Liver (tissue), 8 donors: ENCODE measurements at regions not wholly inside any gene's neighbourhood (a gene's known extent, or its start where the extent isn't known, plus 50 kb on each side); places are given as distances from the start of the nearest gene placed in this dataset.

Source experiments
- DNase-seq: peaks from one replicate; pipeline ENCODE4 v3.0.0-alpha.2; 2017; ENCODE audit warnings: low spot score
- H3K27ac ChIP-seq, 2 donors: one replicate each; pipeline ENCODE4 v1.7.0; 2013; ENCODE audit warnings: inconsistent platforms in 2 of 2, low read length in 2 of 2, control low read depth in 1 of 2, low read depth in 1 of 2, mild to moderate bottlenecking in 1 of 2
- H3K27me3 ChIP-seq, 4 donors: one replicate each; pipeline versions ENCODE4 v1.6.1 to v1.7.0; 2013; ENCODE audit warnings: low read length in 3 of 4, inconsistent platforms in 1 of 4, mild to moderate bottlenecking in 1 of 4, moderate library complexity in 1 of 4; ENCODE audit not compliant: control insufficient read depth in 4 of 4, insufficient read depth in 4 of 4
- H3K36me3 ChIP-seq, 4 donors: one replicate each; pipeline versions ENCODE4 v1.6.1 to v1.7.0; 2013; ENCODE audit warnings: low read length in 3 of 4, mild to moderate bottlenecking in 3 of 4, low read depth in 1 of 4, moderate library complexity in 1 of 4; ENCODE audit not compliant: control insufficient read depth in 4 of 4, insufficient read depth in 3 of 4
- H3K4me1 ChIP-seq, 4 donors: one replicate each; pipeline versions ENCODE4 v1.6.1 to v1.7.0; 2013; ENCODE audit warnings: low read length in 3 of 4, mild to moderate bottlenecking in 3 of 4, moderate library complexity in 1 of 4; ENCODE audit not compliant: control insufficient read depth in 4 of 4, insufficient read depth in 4 of 4
- H3K4me3 ChIP-seq, 3 donors: one replicate each; pipeline versions ENCODE4 v1.6.1 to v1.7.0; 2013; ENCODE audit warnings: low read length in 3 of 3, control low read depth in 1 of 3, low read depth in 1 of 3, mild to moderate bottlenecking in 1 of 3
- H3K9ac ChIP-seq, 2 donors: one replicate each; pipeline ENCODE4 v1.7.0; 2013; ENCODE audit warnings: low read length in 2 of 2, mild to moderate bottlenecking in 2 of 2, moderate library complexity in 2 of 2, control low read depth in 1 of 2, low read depth in 1 of 2
- H3K9me3 ChIP-seq, 4 donors: one replicate each; pipeline versions ENCODE4 v1.6.1 to v1.7.0; 2013; ENCODE audit warnings: low read length in 3 of 4; ENCODE audit not compliant: control insufficient read depth in 4 of 4
- EGR1 ChIP-seq, 2 donors: IDR thresholded peaks; 2 replicates each; pipeline ENCODE4 v1.6.1; 2016 to 2018; ENCODE audit warnings: antibody characterized with exemption in 2 of 2, low read depth in 2 of 2
- FOXA1 ChIP-seq: IDR thresholded peaks from 2 replicates; pipeline ENCODE4 v1.6.1; 2016; ENCODE audit warnings: antibody characterized with exemption
- FOXA2 ChIP-seq: IDR thresholded peaks from 2 replicates; pipeline ENCODE4 v1.6.1; 2016; ENCODE audit warnings: antibody characterized with exemption
- GABPA ChIP-seq, 2 donors: IDR thresholded peaks in 1 of 2; conservative IDR thresholded peaks in 1 of 2; 2 replicates each; pipeline ENCODE4 v1.6.1; 2016; ENCODE audit warnings: antibody characterized with exemption in 2 of 2, mild to moderate bottlenecking in 1 of 2, moderate library complexity in 1 of 2
- HNF4A ChIP-seq, 2 donors: conservative IDR thresholded peaks; 2 replicates each; pipeline ENCODE4 v1.6.1; 2016; ENCODE audit warnings: antibody characterized with exemption in 2 of 2, mild to moderate bottlenecking in 2 of 2
- HNF4G ChIP-seq: IDR thresholded peaks from 2 replicates; pipeline ENCODE4 v1.6.1; 2016; ENCODE audit warnings: antibody characterized with exemption
- JUND ChIP-seq, 2 donors: IDR thresholded peaks; 2 replicates each; pipeline ENCODE4 v1.6.1; 2016; ENCODE audit warnings: antibody characterized with exemption in 2 of 2
- MAX ChIP-seq: IDR thresholded peaks from 2 replicates; pipeline ENCODE4 v1.6.1; 2016; ENCODE audit warnings: antibody characterized with exemption
- NR2F2 ChIP-seq: IDR thresholded peaks from 2 replicates; pipeline ENCODE4 v1.6.1; 2016; ENCODE audit warnings: antibody characterized with exemption
- RAD21 ChIP-seq, 2 donors: IDR thresholded peaks; 2 replicates each; pipeline ENCODE4 v1.6.1; 2016; ENCODE audit warnings: antibody characterized with exemption in 2 of 2, mild to moderate bottlenecking in 2 of 2
- RXRA ChIP-seq, 2 donors: IDR thresholded peaks; 2 replicates each; pipeline ENCODE4 v1.6.1; 2017 to 2018; ENCODE audit warnings: antibody characterized with exemption in 2 of 2, mild to moderate bottlenecking in 1 of 2
- SP1 ChIP-seq: IDR thresholded peaks from 2 replicates; pipeline ENCODE4 v1.6.1; 2018; ENCODE audit warnings: antibody characterized with exemption, mild to moderate bottlenecking
- TAF1 ChIP-seq: conservative IDR thresholded peaks from 2 replicates; pipeline ENCODE4 v1.6.1; 2016; ENCODE audit warnings: antibody characterized with exemption, mild to moderate bottlenecking
- YY1 ChIP-seq: IDR thresholded peaks from 2 replicates; pipeline ENCODE4 v1.6.1; 2016; ENCODE audit warnings: antibody characterized with exemption, mild to moderate bottlenecking
- WGBS: extraction: QIAGEN DNeasy Blood & Tissue Kit; methylation state at CpG from one replicate; pipeline ENCODE4 v1.1.7; 2013; 5-methylcytosine and 5-hydroxymethylcytosine counted together
- TF ChIP-seq, protein P1 (sequence below): IDR thresholded peaks from 2 replicates; pipeline ENCODE4 v1.6.1; 2016; ENCODE audit warnings: antibody characterized with exemption
- TF ChIP-seq, protein P2 (sequence below): IDR thresholded peaks from 2 replicates; pipeline ENCODE4 v1.6.1; 2016; ENCODE audit warnings: antibody characterized with exemption
- TF ChIP-seq, protein P3 (sequence below): fragments of 150-350 bp; IDR thresholded peaks from 2 replicates; pipeline ENCODE4 v1.5.1; 2017; ENCODE audit warnings: improper control_type of control experiment, low read depth, low read length; ENCODE audit not compliant: missing input control
- TF ChIP-seq, protein P4 (sequence below): IDR thresholded peaks from 2 replicates; pipeline ENCODE4 v1.6.1; 2016; ENCODE audit warnings: antibody characterized with exemption, mild to moderate bottlenecking
- donor health status: healthy.
- donor health status: healthy.
- donor health status: healthy.
- donor health status: healthy.
- donor health status: healthy.

GRCh38 chr7:9120331-9120730, 686.9 kb downstream of the NXPH1 start (continued):
- TF ChIP-seq, protein P1, sequence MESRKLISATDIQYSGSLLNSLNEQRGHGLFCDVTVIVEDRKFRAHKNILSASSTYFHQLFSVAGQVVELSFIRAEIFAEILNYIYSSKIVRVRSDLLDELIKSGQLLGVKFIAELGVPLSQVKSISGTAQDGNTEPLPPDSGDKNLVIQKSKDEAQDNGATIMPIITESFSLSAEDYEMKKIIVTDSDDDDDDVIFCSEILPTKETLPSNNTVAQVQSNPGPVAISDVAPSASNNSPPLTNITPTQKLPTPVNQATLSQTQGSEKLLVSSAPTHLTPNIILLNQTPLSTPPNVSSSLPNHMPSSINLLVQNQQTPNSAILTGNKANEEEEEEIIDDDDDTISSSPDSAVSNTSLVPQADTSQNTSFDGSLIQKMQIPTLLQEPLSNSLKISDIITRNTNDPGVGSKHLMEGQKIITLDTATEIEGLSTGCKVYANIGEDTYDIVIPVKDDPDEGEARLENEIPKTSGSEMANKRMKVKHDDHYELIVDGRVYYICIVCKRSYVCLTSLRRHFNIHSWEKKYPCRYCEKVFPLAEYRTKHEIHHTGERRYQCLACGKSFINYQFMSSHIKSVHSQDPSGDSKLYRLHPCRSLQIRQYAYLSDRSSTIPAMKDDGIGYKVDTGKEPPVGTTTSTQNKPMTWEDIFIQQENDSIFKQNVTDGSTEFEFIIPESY: no peak
- no peak for TF ChIP-seq JUND (IDR thresholded peaks at IDR 0.05)
- no peak for TF ChIP-seq MAX

DNA sequence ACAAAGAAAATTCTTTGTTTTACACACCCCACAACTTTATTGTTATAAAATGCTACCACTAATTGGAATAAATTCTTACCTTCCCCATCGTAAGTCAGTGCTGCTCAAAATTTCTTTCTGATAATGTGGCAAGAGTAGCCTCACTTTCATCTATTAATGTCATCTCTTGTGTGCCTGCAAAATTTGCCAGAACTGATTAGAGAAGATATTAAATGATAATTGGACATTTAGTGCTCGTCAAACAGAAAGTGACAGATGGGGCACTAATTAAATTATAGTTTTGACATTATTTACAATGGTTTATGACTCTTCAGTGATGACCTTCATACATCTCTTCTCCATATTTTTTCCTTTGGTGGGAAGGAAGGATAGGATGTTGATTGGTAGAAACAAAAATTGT, 690.9 kb downstream of the NXPH1 start:
- WGBS: 64% methylated on average over 2 of the region's 2 CpGs
- TF ChIP-seq HNF4A (conservative IDR thresholded peaks at IDR 0.05) (no peak), EGR1 (IDR thresholded peaks at IDR 0.05; ENCODE audit: low read depth in 2 of 2) (no peak), GABPA (IDR thresholded peaks at IDR 0.05 in 1 of 2, conservative IDR thresholded peaks at IDR 0.05 in 1 of 2) (no peak), TAF1 (no peak), YY1 (no peak), JUND (IDR thresholded peaks at IDR 0.05) (no peak), NR2F2 (no peak), RAD21 (IDR thresholded peaks at IDR 0.05) (no peak), RXRA (IDR thresholded peaks at IDR 0.05) (no peak)
- TF ChIP-seq, protein P2, sequence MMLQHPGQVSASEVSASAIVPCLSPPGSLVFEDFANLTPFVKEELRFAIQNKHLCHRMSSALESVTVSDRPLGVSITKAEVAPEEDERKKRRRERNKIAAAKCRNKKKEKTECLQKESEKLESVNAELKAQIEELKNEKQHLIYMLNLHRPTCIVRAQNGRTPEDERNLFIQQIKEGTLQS: no peak
- TF ChIP-seq, protein P3, sequence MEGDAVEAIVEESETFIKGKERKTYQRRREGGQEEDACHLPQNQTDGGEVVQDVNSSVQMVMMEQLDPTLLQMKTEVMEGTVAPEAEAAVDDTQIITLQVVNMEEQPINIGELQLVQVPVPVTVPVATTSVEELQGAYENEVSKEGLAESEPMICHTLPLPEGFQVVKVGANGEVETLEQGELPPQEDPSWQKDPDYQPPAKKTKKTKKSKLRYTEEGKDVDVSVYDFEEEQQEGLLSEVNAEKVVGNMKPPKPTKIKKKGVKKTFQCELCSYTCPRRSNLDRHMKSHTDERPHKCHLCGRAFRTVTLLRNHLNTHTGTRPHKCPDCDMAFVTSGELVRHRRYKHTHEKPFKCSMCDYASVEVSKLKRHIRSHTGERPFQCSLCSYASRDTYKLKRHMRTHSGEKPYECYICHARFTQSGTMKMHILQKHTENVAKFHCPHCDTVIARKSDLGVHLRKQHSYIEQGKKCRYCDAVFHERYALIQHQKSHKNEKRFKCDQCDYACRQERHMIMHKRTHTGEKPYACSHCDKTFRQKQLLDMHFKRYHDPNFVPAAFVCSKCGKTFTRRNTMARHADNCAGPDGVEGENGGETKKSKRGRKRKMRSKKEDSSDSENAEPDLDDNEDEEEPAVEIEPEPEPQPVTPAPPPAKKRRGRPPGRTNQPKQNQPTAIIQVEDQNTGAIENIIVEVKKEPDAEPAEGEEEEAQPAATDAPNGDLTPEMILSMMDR: no peak
- no peak for DNase-seq
- Histone ChIP-seq H3K9ac (no peak overlapping the region), H3K4me3 (no peak overlapping the region), H3K27me3 (no peaks in the 10 kb centered on the region), H3K4me1 (no peaks in the 10 kb centered on the region), H3K9me3 (no peaks in the 10 kb centered on the region), H3K36me3 (no peaks in the 10 kb centered on the region), H3K27ac (no peak overlapping the region)

DNA sequence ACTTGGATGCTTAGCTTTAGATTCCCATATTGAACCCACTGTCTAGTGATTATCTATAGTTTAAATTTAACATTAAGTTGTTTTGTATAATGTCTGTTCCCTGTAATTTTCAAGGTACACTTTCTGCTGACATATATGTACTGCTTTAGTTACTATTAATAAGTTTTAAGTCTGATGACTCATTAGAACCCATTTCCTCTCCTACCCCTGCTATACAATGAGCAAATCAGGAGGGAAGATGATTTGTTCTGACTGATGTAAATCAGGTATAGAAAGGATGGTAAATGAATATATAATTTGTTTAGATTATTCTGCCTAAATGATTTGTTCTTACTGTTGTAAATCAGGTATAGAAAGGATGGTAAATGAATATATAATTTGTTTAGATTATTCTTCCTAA, 691.8 kb downstream of the NXPH1 start:
- no peak overlapping the region for H3K9ac ChIP-seq
- H3K27ac ChIP-seq: no peak overlapping the region
- DNase-seq: no peak
- H3K4me1 ChIP-seq: no peaks in the 10 kb centered on the region
- H3K4me3 ChIP-seq: no peak overlapping the region
- H3K9me3 ChIP-seq: no peaks in the 10 kb centered on the region
- H3K27me3 ChIP-seq: no peaks in the 10 kb centered on the region
- no peaks in the 10 kb centered on the region for H3K36me3 ChIP-seq
- TF ChIP-seq FOXA1: no peak
- TF ChIP-seq FOXA2: no peak
- TF ChIP-seq, protein P4, sequence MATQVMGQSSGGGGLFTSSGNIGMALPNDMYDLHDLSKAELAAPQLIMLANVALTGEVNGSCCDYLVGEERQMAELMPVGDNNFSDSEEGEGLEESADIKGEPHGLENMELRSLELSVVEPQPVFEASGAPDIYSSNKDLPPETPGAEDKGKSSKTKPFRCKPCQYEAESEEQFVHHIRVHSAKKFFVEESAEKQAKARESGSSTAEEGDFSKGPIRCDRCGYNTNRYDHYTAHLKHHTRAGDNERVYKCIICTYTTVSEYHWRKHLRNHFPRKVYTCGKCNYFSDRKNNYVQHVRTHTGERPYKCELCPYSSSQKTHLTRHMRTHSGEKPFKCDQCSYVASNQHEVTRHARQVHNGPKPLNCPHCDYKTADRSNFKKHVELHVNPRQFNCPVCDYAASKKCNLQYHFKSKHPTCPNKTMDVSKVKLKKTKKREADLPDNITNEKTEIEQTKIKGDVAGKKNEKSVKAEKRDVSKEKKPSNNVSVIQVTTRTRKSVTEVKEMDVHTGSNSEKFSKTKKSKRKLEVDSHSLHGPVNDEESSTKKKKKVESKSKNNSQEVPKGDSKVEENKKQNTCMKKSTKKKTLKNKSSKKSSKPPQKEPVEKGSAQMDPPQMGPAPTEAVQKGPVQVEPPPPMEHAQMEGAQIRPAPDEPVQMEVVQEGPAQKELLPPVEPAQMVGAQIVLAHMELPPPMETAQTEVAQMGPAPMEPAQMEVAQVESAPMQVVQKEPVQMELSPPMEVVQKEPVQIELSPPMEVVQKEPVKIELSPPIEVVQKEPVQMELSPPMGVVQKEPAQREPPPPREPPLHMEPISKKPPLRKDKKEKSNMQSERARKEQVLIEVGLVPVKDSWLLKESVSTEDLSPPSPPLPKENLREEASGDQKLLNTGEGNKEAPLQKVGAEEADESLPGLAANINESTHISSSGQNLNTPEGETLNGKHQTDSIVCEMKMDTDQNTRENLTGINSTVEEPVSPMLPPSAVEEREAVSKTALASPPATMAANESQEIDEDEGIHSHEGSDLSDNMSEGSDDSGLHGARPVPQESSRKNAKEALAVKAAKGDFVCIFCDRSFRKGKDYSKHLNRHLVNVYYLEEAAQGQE: no peak
- TF ChIP-seq HNF4G: no peak
- no peak for TF ChIP-seq JUND (IDR thresholded peaks at IDR 0.05)
- TF ChIP-seq TAF1: no peak
- no peak for TF ChIP-seq RXRA (IDR thresholded peaks at IDR 0.05)
- TF ChIP-seq NR2F2: no peak
- no peak for TF ChIP-seq MAX
- TF ChIP-seq HNF4A (conservative IDR thresholded peaks at IDR 0.05): no peak
- TF ChIP-seq GABPA (IDR thresholded peaks at IDR 0.05 in 1 of 2, conservative IDR thresholded peaks at IDR 0.05 in 1 of 2): no peak
- TF ChIP-seq SP1: no peak
- TF ChIP-seq, protein P1: no peak
- TF ChIP-seq YY1: no peak
- TF ChIP-seq, protein P2: no peak
